GM12875 (cell line): ENCODE measurements at regions not wholly inside any gene's neighbourhood (a gene's known extent, or its start where the extent isn't known, plus 50 kb on each side); places are given as distances from the start of the nearest gene placed in this dataset.

Source experiments
- H3K4me3 ChIP-seq: one replicate; pipeline ENCODE4 v1.5.1; 2011; ENCODE audit warnings: low read depth, low read length, control low read depth
- TF ChIP-seq, protein P1 (sequence below): IDR thresholded peaks from 2 replicates; pipeline ENCODE4 v1.5.1; 2011; ENCODE audit warnings: low read depth, mild to moderate bottlenecking, control low read depth, inconsistent platforms, low read length, moderate library complexity, borderline replicate concordance; ENCODE audit not compliant: insufficient read depth

DNA sequence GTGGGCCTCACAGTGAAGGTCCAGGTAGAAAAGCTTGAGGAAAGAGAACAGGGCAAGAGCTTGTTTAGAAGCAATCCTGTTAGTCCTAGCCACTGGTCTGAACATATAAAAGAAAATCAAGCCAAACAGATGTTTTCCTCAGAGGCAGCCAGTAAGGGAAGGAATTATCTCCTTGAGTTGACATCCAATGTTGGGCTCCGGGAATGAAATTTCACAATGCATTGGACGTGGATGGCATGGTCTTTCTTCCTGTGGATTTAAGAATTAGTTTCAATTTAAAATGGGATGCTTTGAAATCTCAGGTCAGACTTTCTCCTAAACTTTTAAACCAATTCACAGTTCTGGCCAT lies 92.1 kb downstream of the ACKR3 start:
- H3K4me3 ChIP-seq, result no peak overlapping the region
- TF ChIP-seq, protein P1, sequence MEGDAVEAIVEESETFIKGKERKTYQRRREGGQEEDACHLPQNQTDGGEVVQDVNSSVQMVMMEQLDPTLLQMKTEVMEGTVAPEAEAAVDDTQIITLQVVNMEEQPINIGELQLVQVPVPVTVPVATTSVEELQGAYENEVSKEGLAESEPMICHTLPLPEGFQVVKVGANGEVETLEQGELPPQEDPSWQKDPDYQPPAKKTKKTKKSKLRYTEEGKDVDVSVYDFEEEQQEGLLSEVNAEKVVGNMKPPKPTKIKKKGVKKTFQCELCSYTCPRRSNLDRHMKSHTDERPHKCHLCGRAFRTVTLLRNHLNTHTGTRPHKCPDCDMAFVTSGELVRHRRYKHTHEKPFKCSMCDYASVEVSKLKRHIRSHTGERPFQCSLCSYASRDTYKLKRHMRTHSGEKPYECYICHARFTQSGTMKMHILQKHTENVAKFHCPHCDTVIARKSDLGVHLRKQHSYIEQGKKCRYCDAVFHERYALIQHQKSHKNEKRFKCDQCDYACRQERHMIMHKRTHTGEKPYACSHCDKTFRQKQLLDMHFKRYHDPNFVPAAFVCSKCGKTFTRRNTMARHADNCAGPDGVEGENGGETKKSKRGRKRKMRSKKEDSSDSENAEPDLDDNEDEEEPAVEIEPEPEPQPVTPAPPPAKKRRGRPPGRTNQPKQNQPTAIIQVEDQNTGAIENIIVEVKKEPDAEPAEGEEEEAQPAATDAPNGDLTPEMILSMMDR, result no peak

DNA sequence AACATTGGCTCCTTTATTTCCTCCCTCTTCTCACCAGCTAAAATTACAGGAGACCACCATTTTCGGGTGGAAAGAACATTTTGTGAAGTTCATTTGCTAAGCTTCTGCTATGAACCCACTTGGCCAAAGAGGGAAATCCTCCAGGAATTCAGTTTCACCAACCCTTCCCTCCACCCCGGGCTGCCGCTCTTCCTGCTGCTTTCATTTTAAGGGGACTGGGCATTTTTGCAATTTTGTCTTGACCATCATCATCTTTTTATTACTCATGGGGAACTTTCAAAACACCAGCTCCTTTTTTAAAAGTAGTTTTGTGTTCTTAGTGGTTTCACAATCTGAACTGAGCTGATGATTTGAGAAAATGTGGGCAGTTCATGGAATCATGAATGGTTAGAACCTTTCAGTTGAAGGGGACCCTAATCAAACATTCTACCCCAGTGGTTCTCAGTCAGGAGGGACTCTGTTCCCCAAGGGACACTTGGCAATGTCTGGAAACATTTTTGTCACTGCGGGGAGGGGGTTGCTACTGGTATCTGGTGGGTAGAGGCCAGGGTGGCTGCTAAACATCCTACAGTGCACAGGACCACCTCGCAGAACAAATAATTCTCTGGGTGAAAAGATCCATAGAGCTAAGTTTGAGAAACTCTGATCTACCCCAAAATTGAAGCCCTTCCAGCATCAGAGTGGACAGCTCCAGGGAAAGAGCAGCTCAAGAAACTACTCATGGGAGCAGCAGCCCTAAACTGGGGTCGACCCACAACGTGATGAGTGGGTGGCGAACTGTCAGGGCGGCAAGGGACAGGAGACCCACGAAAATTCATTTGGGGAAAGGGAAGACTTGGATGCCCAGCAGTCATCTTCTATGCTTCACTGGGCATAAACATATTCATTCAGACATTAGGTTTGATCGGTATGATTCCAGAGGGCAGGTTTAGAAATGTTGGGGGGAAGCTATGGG lies 92.9 kb downstream of the ACKR3 start:
- H3K4me3 ChIP-seq, result no peak overlapping the region
- TF ChIP-seq, protein P1, result no peak

DNA sequence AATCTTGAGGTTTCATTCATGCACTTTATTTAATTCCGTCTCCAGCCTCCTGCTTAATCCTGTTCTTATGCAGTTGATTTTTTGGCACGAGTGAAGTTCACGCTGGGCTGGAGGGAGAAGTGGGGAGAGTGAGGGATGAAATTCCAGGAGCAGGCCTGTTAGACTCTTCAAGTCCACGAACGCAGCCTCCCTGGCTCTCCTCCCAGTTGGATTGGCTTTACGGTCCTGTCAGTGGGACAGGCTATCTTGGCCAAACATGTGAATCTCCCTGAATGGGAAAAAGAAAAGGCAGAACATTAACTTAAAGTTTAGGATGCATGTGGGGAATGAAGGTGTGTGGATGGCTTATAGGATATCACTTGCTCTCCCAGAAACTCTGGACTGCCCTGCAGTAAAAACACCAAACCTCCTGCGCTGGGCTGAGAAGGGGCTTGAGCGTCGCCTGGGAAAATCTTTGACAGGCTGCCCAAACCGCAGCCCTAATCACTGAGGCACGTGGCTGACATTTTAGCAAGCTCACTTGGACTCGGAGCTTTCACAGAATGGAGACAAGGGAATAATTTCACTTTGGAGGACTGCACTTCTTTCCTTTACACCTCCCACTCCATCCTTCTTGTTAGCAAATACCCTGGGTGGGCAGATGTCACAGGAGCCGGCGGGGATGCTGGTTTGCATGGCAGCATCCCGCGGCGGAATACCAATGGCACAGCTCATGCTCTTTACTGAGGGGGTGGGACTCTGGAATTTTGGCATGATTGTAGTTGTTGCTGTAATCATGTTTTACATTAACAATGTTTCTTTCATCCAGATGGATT lies 93.9 kb downstream of the ACKR3 start:
- no peak overlapping the region for H3K4me3 ChIP-seq
- TF ChIP-seq, protein P1, result no peak

DNA sequence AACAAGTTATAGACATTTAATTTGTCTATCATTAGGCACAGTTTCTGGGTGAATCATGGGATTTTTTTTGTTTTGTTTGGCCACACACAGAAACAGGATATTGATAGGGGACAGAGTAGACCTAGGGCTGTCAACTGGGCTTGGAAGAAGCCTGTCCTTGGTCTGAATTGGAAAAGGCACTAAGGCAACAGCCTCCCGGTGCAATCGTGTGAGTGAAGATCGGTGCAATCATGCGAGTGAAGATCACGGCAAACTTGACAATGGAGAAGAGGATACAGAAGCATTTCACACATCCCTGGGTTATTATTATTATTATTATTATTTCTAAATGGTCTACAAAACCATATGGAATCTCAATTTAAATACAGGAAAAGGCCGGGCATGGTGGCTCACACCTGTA lies 94.5 kb downstream of the ACKR3 start:
- no peak overlapping the region for H3K4me3 ChIP-seq
- TF ChIP-seq, protein P1, result no peak

DNA sequence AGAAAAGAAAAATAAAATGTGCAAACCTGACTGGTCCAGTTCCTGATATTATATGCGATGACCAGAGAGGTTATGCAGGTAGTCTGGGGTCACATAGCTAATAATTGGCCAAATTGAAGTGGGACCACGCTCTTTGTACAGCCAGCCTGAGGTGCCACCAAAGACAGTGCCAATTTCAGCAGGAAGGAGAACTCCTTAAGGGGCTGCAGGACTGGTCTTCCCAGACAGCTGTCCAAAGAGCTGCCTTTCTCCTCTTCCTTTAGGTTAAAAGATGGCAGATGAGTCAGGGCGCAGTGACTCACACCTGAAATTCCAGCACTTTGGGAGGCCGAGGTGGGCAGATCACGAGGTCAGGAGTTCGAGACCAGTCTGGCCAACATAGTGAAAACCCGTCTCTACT lies 95.5 kb downstream of the ACKR3 start:
- H3K4me3 ChIP-seq, result no peak overlapping the region
- TF ChIP-seq, protein P1, result no peak

DNA sequence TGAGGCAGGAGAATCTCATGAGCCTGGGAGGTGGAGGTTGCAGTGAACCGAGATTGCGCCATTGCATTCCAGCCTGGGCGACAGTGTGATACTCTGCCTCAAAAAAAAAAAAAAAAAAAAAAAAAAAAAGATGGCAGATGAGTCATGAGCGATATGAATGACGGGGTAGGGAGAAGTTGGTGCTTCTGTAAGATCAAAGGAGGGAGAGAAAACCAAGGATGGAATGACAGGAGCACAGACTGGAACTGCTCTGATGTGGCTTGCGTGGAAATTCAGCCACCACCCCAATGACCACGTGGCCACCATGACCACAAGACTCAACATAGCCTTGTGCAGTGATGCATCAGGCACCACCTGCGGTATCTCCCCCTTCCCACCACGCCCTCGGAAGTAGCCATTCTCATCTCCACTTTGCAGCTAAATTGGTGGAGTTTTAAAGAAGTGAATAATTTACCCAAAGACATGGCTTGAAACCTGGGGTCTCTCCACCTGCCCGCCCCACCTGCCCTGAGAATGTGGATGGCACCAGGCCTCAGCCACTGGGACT lies 96.0 kb downstream of the ACKR3 start:
- H3K4me3 ChIP-seq, result no peak overlapping the region
- TF ChIP-seq, protein P1, result no peak
